Memory B cell (primary cell): ENCODE measurements at regions not wholly inside any gene's neighbourhood (a gene's known extent, or its start where the extent isn't known, plus 50 kb on each side); places are given as distances from the start of the nearest gene placed in this dataset.
"Not testable (repeated sequence)": the region's sequence is repeated elsewhere in the genome, so short reads cannot be mapped to it uniquely, and the experiment has no call there.

Source experiments
- ATAC-seq: fragments of 150-1000 bp; cut with Tn5 transposase; 2 replicates; pipeline ENCODE4 v1.10.0; 2021; ENCODE audit warnings: low read depth, mild to moderate bottlenecking, moderate library complexity
- DNase-seq, 2 donors: peaks; one replicate each; pipeline ENCODE4 v3.0.0; 2022; ENCODE audit warnings: low spot score in 2 of 2
- H3K27ac Mint-ChIP-seq: one replicate; pipeline ENCODE4 v1.8.0; 2022; ENCODE audit warnings: mild to moderate bottlenecking, moderate library complexity, mixed read lengths
- H3K27me3 Mint-ChIP-seq: one replicate; pipeline ENCODE4 v1.8.0; 2022; ENCODE audit warnings: mixed read lengths
- H3K36me3 Mint-ChIP-seq: one replicate; pipeline ENCODE4 v1.8.0; 2022; ENCODE audit warnings: mild to moderate bottlenecking, mixed read lengths
- H3K4me1 Mint-ChIP-seq: one replicate; pipeline ENCODE4 v1.8.0; 2022; ENCODE audit warnings: mixed read lengths
- H3K4me3 Mint-ChIP-seq: one replicate; pipeline ENCODE4 v1.8.0; 2022; ENCODE audit warnings: mild to moderate bottlenecking, moderate library complexity, mixed read lengths
- H3K9me3 Mint-ChIP-seq: one replicate; pipeline ENCODE4 v1.8.0; 2022; ENCODE audit warnings: mixed read lengths

DNA sequence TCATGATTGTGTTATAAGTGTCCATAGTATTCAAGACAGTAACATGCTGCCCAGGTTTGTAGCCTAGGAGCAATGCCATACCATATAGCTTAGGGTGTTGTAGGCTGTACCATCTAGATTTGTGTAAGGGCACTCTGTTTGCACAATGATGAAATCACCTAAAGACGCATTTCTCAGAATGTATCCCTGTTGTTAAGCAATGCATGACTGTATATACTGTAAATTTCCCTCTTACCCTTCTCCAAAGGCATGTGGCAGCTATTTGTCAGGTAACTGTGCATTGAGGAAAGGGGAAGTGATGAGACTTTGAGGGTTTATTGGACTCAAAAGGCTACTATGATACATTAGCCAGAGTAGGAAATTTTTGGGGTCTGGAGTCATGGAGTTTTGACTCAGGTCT lies 180.8 kb downstream of the VAPA start:
- Mint-ChIP-seq H3K4me1 (no peaks in the 10 kb centered on the region), H3K36me3 (no peaks in the 10 kb centered on the region), H3K9me3 (no peaks in the 10 kb centered on the region), H3K27me3 (peaks cover 5% of the 10 kb centered on the region), H3K27ac (no peak overlapping the region), H3K4me3 (no peak overlapping the region)
- no peak for DNase-seq
- no peak for ATAC-seq

DNA sequence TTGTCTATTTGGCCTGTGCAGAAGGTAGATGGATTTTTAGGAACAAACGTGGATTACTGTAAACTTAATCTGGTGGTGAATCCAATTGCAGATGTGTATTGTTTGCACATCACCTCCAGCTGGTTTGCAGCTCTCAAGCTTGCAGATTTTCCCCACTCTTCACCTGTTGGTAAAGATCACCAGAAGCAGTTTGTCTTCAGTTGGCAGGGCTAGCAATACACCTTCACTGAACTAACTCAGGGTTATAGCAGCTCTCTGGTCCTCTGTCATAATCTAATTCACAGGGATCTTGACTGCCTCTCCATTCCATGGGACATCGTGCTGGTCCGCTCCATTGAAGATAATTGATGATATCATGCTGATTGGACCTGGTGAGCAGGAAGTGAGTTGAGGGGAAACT lies 181.5 kb downstream of the VAPA start:
- Mint-ChIP-seq H3K4me3 (no peak overlapping the region), H3K9me3 (no peaks in the 10 kb centered on the region), H3K4me1 (no peaks in the 10 kb centered on the region), H3K27ac (no peak overlapping the region), H3K36me3 (no peaks in the 10 kb centered on the region), H3K27me3 (peaks cover 5% of the 10 kb centered on the region)
- DNase-seq (no peak), ATAC-seq (no peak)

DNA sequence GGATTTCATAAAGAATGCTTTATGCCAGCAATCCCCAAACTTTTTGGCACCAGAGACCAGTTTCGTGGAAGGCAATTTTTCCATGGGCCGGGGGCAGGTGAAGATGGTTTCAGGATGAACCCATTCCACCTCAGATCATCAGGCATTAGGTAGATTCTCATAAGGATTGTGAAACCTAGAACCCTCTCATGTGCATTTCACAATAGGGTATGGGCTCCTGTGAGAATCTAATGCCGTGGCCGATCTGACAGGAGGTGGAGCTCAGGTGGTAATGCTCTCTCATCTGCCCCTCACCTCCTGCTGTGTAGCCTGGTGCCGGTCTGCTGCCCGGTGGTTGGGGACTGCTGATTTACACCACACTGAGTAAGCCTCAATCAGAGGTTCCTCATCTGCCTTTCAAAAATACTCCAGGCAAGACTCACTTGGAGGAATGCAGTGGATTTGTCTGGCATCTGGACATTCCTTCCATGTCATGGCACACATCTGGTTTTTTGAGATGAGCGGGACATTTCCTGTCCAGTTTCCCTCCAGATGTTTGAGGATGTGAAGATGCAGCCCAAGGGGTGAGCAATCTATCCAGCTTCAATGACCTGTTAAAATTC lies 185.8 kb downstream of the VAPA start:
- ATAC-seq: no peak
- Mint-ChIP-seq H3K27me3 (peaks cover 3% of the 10 kb centered on the region), H3K36me3 (no peaks in the 10 kb centered on the region), H3K4me3 (no peak overlapping the region), H3K27ac (no peak overlapping the region), H3K4me1 (peaks cover 3% of the 10 kb centered on the region), H3K9me3 (no peaks in the 10 kb centered on the region)
- no peak for DNase-seq

DNA sequence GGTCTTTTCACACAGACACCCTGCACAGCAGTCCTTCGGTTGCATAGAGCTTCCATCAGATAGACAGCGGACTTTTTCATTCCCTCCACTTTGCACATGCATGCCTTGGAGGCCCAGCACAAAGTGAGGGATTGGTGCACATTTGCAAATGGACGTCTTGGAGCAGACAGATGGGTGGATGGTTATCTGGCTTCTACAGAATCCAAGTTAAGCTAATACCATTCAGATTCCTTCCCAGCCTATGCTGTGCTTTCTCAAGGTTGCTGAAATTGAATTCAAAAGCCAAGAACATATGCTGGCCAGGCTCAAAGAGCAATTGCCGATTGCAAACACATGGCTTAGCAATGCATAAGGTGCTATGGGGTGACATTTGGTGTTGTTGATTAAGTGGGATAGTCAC lies 186.4 kb downstream of the VAPA start:
- H3K27me3 Mint-ChIP-seq: peaks cover 3% of the 10 kb centered on the region
- DNase-seq: no peak
- peaks cover 3% of the 10 kb centered on the region for H3K4me1 Mint-ChIP-seq
- peaks cover 2% of the 10 kb centered on the region for H3K36me3 Mint-ChIP-seq
- no peak for ATAC-seq
- H3K4me3 Mint-ChIP-seq: no peak overlapping the region
- peaks cover 2% of the 10 kb centered on the region for H3K9me3 Mint-ChIP-seq
- no peak overlapping the region for H3K27ac Mint-ChIP-seq

DNA sequence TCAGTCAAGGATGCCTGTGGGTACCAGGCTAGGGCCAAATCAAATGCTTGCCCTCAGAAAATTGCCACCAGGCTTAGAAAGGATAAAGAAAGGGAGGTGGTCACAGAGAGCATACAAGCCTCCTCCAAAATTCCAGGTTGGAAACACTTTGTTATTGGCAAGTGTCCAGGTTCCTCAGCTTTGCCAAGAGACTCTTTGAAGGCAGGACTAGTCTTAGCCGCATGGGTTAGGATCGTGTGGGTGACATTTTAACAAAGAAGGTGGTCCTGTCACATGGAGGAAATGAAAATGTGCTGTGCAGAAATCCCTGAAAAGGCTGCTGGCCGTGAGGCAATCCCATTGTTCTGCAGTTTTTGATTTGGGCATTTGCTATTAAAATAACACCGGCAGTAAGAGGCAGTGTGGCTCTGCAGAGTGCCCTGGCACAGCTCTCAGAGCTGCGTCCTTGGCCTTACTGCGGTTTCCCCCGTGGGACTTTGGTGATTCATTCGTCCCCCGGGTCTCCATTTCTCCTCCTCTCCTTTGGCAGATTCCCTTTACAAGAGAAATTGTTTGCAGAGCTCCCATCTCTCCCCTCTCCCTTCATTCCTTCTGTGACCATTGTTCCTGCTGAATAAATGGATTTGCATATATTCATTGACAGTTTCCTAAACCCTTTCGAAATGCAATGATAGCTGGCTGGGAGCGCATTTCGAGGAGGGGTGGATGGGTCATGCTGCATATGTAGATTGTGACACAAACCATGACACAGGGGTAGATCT lies 187.3 kb downstream of the VAPA start:
- DNase-seq (no peak), ATAC-seq (no peak)
- H3K4me1 Mint-ChIP-seq: peaks cover 3% of the 10 kb centered on the region
- H3K27ac Mint-ChIP-seq: no peak overlapping the region
- peaks cover 3% of the 10 kb centered on the region for H3K27me3 Mint-ChIP-seq
- peaks cover 4% of the 10 kb centered on the region for H3K9me3 Mint-ChIP-seq
- peaks cover 3% of the 10 kb centered on the region for H3K36me3 Mint-ChIP-seq
- H3K4me3 Mint-ChIP-seq: no peak overlapping the region

DNA sequence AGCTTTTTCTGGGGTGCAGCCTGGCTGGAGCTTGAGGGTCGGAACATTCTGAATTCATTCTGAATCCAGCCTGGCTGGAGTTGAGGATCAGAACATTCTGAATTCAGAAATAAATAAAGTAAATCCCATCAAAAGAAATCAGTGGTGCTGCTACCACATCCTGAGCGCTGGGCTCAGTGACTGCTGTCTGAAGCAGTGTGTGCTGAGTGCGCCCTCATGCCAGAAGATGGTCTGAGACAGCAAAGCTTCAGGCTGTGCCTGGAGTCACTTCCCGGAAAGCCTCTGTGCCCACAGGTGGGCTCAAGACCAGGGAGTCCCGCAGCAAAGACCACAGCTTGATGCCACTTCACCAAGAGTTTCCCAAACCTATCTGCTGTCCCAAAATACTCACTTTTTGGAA lies 187.9 kb downstream of the VAPA start:
- H3K27me3 Mint-ChIP-seq: peaks cover 3% of the 10 kb centered on the region
- no peak overlapping the region for H3K4me3 Mint-ChIP-seq
- DNase-seq: no peak
- peaks cover 4% of the 10 kb centered on the region for H3K9me3 Mint-ChIP-seq
- no peak for ATAC-seq
- H3K4me1 Mint-ChIP-seq: peaks cover 3% of the 10 kb centered on the region
- H3K36me3 Mint-ChIP-seq: peaks cover 3% of the 10 kb centered on the region
- H3K27ac Mint-ChIP-seq: no peak overlapping the region

DNA sequence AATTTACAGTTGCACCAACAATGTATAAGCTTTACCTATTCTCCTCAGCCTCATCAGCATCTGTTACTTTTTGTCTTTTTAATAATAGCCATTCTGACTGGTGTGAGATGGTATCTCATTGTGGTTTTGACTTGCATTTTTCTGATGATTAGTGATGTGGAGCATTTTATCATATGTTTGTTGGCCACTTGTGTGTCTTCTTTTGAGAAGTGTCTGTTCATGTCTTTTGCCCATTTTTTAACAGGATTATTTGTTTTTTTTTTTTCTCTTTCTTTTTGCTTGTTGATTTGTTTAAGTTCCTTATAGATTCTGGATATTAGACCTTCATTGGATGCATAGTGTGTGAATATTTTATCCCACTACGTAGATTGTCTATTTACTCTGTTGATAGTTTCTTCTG lies 191.3 kb downstream of the VAPA start:
- H3K4me3 Mint-ChIP-seq, DNase-seq, ATAC-seq, H3K9me3 Mint-ChIP-seq, H3K27ac Mint-ChIP-seq, H3K27me3 Mint-ChIP-seq, H3K4me1 Mint-ChIP-seq, H3K36me3 Mint-ChIP-seq: not testable (repeated sequence)

DNA sequence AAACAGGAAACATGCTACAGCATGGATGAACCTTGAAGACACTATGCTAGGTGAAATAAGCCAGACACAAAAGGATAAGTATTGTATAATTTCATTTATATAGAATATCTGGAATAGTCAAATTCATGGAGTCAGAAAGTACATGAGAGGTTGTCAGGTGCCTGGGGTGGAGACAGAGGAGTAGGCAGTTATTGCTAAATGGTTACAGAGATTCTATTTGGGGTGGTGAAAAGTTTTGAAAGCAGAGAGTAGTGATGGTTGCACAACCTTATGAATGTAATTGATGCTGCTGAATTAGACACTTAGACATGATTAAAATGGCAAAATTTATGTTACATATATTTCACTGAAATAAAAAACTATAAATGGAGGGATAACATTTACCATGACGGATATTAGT lies 197.4 kb downstream of the VAPA start:
- ATAC-seq (no peak), DNase-seq (no peak)
- H3K4me3 Mint-ChIP-seq: no peak overlapping the region
- peaks cover 15% of the 10 kb centered on the region for H3K27me3 Mint-ChIP-seq
- no peaks in the 10 kb centered on the region for H3K4me1 Mint-ChIP-seq
- no peaks in the 10 kb centered on the region for H3K9me3 Mint-ChIP-seq
- no peaks in the 10 kb centered on the region for H3K36me3 Mint-ChIP-seq
- H3K27ac Mint-ChIP-seq: no peak overlapping the region

DNA sequence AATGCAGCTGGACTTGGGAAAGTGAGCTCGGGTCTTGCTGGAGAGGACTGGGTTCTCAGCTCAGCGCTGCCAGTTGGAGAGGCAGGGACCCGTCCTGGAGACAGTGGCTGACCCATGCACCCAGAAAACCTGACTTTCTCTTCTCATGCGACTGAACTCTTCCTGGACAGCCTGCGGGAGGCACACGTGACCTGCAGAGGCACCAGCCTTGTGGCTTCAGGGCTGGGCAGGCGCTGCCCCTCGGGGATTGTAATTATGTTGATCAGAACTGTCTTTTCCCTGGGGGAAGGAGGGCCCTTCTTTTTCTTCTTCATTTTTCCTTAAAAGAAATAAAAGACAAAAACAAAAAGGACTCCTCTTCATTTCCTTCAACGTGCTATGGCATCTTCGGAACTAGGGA lies 198.1 kb downstream of the VAPA start:
- H3K4me1 Mint-ChIP-seq: no peaks in the 10 kb centered on the region
- peaks cover 15% of the 10 kb centered on the region for H3K27me3 Mint-ChIP-seq
- DNase-seq (no peak), ATAC-seq (no peak)
- no peaks in the 10 kb centered on the region for H3K36me3 Mint-ChIP-seq
- no peak overlapping the region for H3K27ac Mint-ChIP-seq
- no peak overlapping the region for H3K4me3 Mint-ChIP-seq
- no peaks in the 10 kb centered on the region for H3K9me3 Mint-ChIP-seq

DNA sequence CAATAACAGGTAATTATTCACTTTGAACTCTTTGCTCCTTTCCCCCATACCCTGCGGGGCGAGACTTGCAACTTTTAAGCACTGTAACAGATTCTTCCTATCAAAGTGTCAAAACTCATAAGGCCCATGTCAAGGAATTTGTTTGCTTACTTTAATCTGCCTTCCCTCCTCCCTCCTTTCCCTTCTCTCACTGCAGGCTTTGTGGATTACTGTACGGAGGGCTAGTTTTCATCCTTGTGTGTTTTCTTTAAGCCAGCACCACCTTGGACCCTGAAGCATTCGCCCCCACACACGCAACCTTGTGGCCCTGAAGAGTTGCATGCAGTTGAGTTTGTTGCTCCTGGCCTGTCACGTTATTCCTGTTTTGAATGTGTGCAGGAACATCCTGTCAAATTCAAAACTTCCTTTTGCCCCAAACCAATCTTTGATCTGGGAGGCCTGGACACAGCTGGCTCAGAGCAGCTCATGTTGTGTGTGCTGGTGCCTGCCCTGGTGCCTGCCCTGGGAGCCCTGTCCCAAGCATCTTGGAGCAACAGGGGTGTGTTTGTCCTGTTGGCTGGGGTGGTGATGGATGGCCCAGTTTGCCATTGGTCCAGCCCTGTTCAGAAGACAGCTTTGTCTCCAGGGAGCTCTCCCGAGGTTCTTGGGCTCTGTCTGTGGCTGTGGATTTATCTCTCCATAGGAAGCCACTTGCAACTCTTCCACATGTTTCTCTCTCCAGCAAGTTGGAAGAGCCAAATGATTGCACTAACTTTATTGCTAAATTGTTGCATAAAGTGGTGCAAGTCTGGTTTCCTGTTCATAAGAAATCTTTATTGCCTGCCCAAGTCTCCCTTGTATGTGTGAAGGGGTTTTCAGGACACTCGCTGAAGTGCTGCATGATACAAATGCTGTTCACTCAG lies 199.6 kb downstream of the VAPA start:
- H3K9me3 Mint-ChIP-seq: no peaks in the 10 kb centered on the region
- no peak overlapping the region for H3K27ac Mint-ChIP-seq
- H3K36me3 Mint-ChIP-seq: no peaks in the 10 kb centered on the region
- DNase-seq (no peak), ATAC-seq (no peak)
- H3K4me1 Mint-ChIP-seq: no peaks in the 10 kb centered on the region
- peaks cover 15% of the 10 kb centered on the region for H3K27me3 Mint-ChIP-seq
- no peak overlapping the region for H3K4me3 Mint-ChIP-seq

DNA sequence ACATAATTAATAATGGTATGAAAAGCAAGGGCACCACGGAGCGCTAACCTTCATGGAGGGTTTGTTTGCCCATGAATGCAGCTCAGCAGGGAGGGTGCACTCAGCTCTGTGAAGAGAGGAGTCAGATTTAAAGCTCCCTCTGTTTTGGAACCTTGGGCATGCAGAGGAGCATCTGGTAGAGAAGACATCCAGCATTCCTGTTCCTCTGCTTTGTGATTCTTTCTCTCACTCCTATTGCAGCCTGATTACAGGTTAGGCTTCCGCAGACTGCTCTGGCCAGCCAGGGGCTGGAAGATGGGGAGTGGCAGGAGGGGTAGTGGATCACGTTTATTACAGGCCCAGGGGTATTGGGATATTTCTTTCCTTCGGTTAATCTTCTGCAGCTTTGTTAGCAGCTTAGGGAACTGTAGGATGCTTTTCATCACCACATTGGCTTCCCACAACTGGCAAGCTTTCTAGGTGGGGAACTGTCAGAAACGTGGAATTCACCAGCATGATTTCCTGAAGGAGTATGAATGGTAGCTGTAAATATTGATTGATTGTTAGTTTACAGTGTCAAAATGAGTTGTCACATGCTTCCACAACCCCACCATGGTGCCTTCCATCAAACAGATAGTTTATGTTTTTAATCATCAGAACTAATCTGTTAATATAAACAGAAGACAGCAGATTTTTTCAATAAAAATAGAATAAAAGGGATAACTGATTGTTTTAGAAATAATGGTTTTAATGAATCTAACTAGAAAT lies 201.1 kb downstream of the VAPA start:
- peaks cover 3% of the 10 kb centered on the region for H3K9me3 Mint-ChIP-seq
- ATAC-seq (no peak), DNase-seq (no peak)
- no peaks in the 10 kb centered on the region for H3K36me3 Mint-ChIP-seq
- H3K27ac Mint-ChIP-seq: no peak overlapping the region
- peaks cover 9% of the 10 kb centered on the region for H3K27me3 Mint-ChIP-seq
- H3K4me3 Mint-ChIP-seq: no peak overlapping the region
- no peaks in the 10 kb centered on the region for H3K4me1 Mint-ChIP-seq

DNA sequence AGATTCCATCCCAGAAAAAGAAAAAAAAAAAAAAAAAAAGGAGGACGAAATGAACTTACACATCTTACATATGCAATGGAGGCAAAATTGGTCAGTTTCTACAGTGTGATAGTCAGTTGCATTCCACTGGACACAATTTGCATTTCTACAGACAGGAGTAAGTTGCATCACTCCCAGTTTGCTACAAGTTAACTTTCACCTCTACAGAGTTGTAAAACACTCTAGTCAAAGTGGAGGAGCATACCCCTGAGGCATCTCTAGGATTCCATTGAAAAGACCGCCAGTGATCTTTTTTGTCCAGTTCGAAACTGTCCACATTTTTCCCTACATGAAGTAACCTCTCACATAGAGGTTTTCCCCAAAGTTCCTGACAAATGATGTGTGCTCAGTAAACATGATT lies 202.8 kb downstream of the VAPA start:
- Mint-ChIP-seq H3K27ac (no peak overlapping the region), H3K36me3 (no peaks in the 10 kb centered on the region), H3K4me3 (no peak overlapping the region), H3K27me3 (peaks cover 2% of the 10 kb centered on the region), H3K4me1 (no peaks in the 10 kb centered on the region), H3K9me3 (peaks cover 3% of the 10 kb centered on the region)
- no peak for DNase-seq
- no peak for ATAC-seq

DNA sequence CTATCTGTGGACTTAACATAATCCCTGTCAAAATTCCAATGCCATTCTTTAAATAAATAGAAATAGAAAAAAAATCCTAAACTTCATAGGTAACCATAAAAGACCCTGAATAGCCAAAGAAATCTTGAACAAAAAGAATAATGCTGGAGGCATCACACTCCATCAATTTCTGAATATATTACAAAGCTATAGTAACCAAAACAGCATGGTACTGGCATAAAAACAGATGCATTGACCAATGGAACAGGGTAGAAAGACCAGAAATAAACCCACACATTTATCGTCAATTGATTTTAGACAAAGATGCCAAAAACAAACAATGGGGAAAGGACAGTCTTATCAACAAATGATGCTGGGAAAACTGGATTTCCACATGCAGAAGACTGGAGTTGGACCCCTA lies 205.7 kb downstream of the VAPA start:
- Mint-ChIP-seq H3K4me3 (no peak overlapping the region), H3K4me1 (peaks cover 6% of the 10 kb centered on the region), H3K9me3 (peaks cover 3% of the 10 kb centered on the region), H3K36me3 (no peaks in the 10 kb centered on the region), H3K27me3 (no peaks in the 10 kb centered on the region), H3K27ac (no peak overlapping the region)
- DNase-seq: no peak
- no peak for ATAC-seq

DNA sequence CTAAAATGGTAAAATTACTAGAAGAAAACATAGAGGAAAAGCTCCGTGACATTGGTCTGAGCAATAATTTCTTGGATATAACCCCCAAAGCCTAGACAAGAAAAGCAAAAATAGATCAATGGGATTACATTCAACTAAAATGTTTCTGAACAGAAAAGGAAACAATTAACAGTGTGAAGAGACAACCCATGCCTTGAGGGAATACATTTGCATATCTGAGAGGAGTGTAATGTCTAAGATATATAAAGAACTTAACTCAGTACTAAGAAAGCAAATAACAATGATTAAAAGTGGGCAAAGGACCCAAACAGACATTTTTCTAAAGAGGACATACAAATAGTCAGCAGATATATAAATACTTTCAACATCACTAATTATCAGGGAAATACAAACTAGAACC lies 206.2 kb downstream of the VAPA start:
- no peaks in the 10 kb centered on the region for H3K27me3 Mint-ChIP-seq
- no peak overlapping the region for H3K4me3 Mint-ChIP-seq
- ATAC-seq (no peak), DNase-seq (no peak)
- peaks cover 3% of the 10 kb centered on the region for H3K9me3 Mint-ChIP-seq
- peaks cover 6% of the 10 kb centered on the region for H3K4me1 Mint-ChIP-seq
- no peak overlapping the region for H3K27ac Mint-ChIP-seq
- H3K36me3 Mint-ChIP-seq: no peaks in the 10 kb centered on the region
